Mesendoderm (in vitro differentiated cells): ENCODE measurements at regions not wholly inside any gene's neighbourhood (a gene's known extent, or its start where the extent isn't known, plus 50 kb on each side); places are given as distances from the start of the nearest gene placed in this dataset.
"Not testable (repeated sequence)": the region's sequence is repeated elsewhere in the genome, so short reads cannot be mapped to it uniquely, and the experiment has no call there.

ENCODE experiments used
- DNase-seq: peaks from one replicate; pipeline ENCODE4 v3.0.0; 2013
- H2AK5ac ChIP-seq: 2 replicates; pipeline ENCODE4 v1.6.1; 2013; ENCODE audit warnings: low read length, inconsistent platforms
- H2BK120ac ChIP-seq: 2 replicates; pipeline ENCODE4 v1.6.1; 2013; ENCODE audit warnings: low read depth, mild to moderate bottlenecking, low read length, moderate library complexity, mixed read lengths
- H2BK15ac ChIP-seq: replicated peaks from 2 replicates; pipeline ENCODE4 v1.6.1; 2013; ENCODE audit warnings: low read depth, mild to moderate bottlenecking, moderate library complexity
- H2BK5ac ChIP-seq: 2 replicates; pipeline ENCODE4 v1.6.1; 2013; ENCODE audit warnings: low read length, inconsistent platforms
- H3K18ac ChIP-seq: 2 replicates; pipeline ENCODE4 v1.6.1; 2013; ENCODE audit warnings: mild to moderate bottlenecking, low read length, mixed read lengths
- H3K23ac ChIP-seq: one replicate; pipeline ENCODE4 v1.6.1; 2013; ENCODE audit warnings: low read length
- H3K27ac ChIP-seq: 2 replicates; pipeline ENCODE4 v1.5.1; 2013; ENCODE audit warnings: low read depth, mild to moderate bottlenecking, inconsistent platforms, low read length, moderate library complexity
- H3K27me3 ChIP-seq: 2 replicates; pipeline ENCODE4 v1.6.1; 2013; ENCODE audit warnings: low read length, control low read depth, mild to moderate bottlenecking, inconsistent platforms; ENCODE audit not compliant: insufficient read depth, poor library complexity
- H3K36me3 ChIP-seq: 2 replicates; pipeline ENCODE4 v1.6.1; 2013; ENCODE audit warnings: low read length, inconsistent platforms; ENCODE audit not compliant: control insufficient read depth, insufficient read depth
- H3K4ac ChIP-seq: one replicate; pipeline ENCODE4 v1.6.1; 2013; ENCODE audit warnings: low read depth, mild to moderate bottlenecking, low read length, moderate library complexity
- H3K4me1 ChIP-seq: 2 replicates; pipeline ENCODE4 v1.6.1; 2013; ENCODE audit warnings: low read depth, low read length, inconsistent platforms; ENCODE audit not compliant: control insufficient read depth
- H3K4me2 ChIP-seq: 2 replicates; pipeline ENCODE4 v1.6.1; 2013; ENCODE audit warnings: low read length
- H3K4me3 ChIP-seq: 2 replicates; pipeline ENCODE4 v1.5.1; 2013; ENCODE audit warnings: mild to moderate bottlenecking, low read length
- H3K56ac ChIP-seq: one replicate; pipeline ENCODE4 v1.6.1; 2013; ENCODE audit warnings: low read length
- H3K79me1 ChIP-seq: 2 replicates; pipeline ENCODE4 v1.6.1; 2013; ENCODE audit warnings: low read length, inconsistent platforms
- H3K79me2 ChIP-seq: 2 replicates; pipeline ENCODE4 v1.6.1; 2013; ENCODE audit warnings: mild to moderate bottlenecking, low read length; ENCODE audit not compliant: control insufficient read depth, insufficient read depth
- H3K9ac ChIP-seq: 2 replicates; pipeline ENCODE4 v1.6.1; 2013; ENCODE audit warnings: low read length, inconsistent platforms
- H4K5ac ChIP-seq: one replicate; pipeline ENCODE4 v1.6.1; 2013; ENCODE audit warnings: low read length
- H4K8ac ChIP-seq: one replicate; pipeline ENCODE4 v1.6.1; 2013; ENCODE audit warnings: low read depth, mild to moderate bottlenecking, control low read depth, low read length, moderate library complexity
- WGBS: extraction: QIAGEN DNeasy Blood & Tissue Kit; methylation state at CpG from one replicate; pipeline ENCODE4 v1.1.7; 2013; ENCODE audit warnings: low lambda C conversion rate, missing lambda C conversion rate; ENCODE audit not compliant: insufficient coverage; ENCODE audit errors: extremely low coverage; 5-methylcytosine and 5-hydroxymethylcytosine counted together

GRCh38 chr20:26309720-26310119, 613.1 kb upstream of the ZNF337 start:
- not testable (repeated sequence) for H4K5ac ChIP-seq, H2AK5ac ChIP-seq, H3K27me3 ChIP-seq, H4K8ac ChIP-seq, H2BK15ac ChIP-seq, H3K36me3 ChIP-seq, H3K4ac ChIP-seq, DNase-seq, H3K79me1 ChIP-seq, H3K4me1 ChIP-seq, H2BK5ac ChIP-seq, H2BK120ac ChIP-seq, H3K27ac ChIP-seq, H3K4me2 ChIP-seq, H3K18ac ChIP-seq, H3K4me3 ChIP-seq, H3K56ac ChIP-seq, H3K23ac ChIP-seq, H3K79me2 ChIP-seq, H3K9ac ChIP-seq
- WGBS, result no CpG with 5 or more reads among the region's 3 CpGs

GRCh38 chr20:26308961-26309360, 612.3 kb upstream of the ZNF337 start:
- DNase-seq, result no peak
- Histone ChIP-seq H3K9ac (no peak overlapping the region), H2BK15ac (no peak overlapping the region)

GRCh38 chr20:26295006-26295405, 598.4 kb upstream of the ZNF337 start:
- Histone ChIP-seq H3K79me2 (no peaks in the 10 kb centered on the region), H3K23ac (no peak overlapping the region), H3K4ac (no peak overlapping the region), H3K9ac (no peak overlapping the region), H2BK15ac (no peak overlapping the region), H4K8ac (no peak overlapping the region), H3K79me1 (no peaks in the 10 kb centered on the region), H4K5ac (no peak overlapping the region), H3K27me3 (no peaks in the 10 kb centered on the region), H3K18ac (no peak overlapping the region), H3K4me3 (no peak overlapping the region), H2BK120ac (no peak overlapping the region), H3K27ac (no peak overlapping the region), H2BK5ac (no peak overlapping the region), H2AK5ac (no peak overlapping the region), H3K36me3 (no peaks in the 10 kb centered on the region), H3K56ac (no peak overlapping the region), H3K4me1 (no peaks in the 10 kb centered on the region), H3K4me2 (no peak overlapping the region)
- DNase-seq, result no peak
- WGBS, result no CpG with 5 or more reads among the region's 5 CpGs

More at GRCh38 chr20:26308961-26309360, 612.3 kb upstream of the ZNF337 start:
- Histone ChIP-seq H2AK5ac (no peak overlapping the region), H2BK120ac (no peak overlapping the region), H4K8ac (no peak overlapping the region), H3K36me3 (no peaks in the 10 kb centered on the region), H3K23ac (no peak overlapping the region), H3K79me2 (no peaks in the 10 kb centered on the region), H3K27ac (no peak overlapping the region), H2BK5ac (no peak overlapping the region), H3K79me1 (no peaks in the 10 kb centered on the region), H3K4ac (no peak overlapping the region), H3K4me1 (no peaks in the 10 kb centered on the region), H3K4me3 (no peak overlapping the region), H3K4me2 (no peak overlapping the region), H3K56ac (no peak overlapping the region), H3K18ac (no peak overlapping the region), H3K27me3 (no peaks in the 10 kb centered on the region), H4K5ac (no peak overlapping the region)
- no CpG with 5 or more reads among the region's 2 CpGs for WGBS

GRCh38 chr20:26288379-26289061, 591.9 kb upstream of the ZNF337 start:
- H3K79me2 ChIP-seq, H3K36me3 ChIP-seq, H4K5ac ChIP-seq, H3K23ac ChIP-seq, H3K4me2 ChIP-seq, H4K8ac ChIP-seq, H3K4me1 ChIP-seq, H3K27me3 ChIP-seq, H3K9ac ChIP-seq, DNase-seq, H2BK15ac ChIP-seq, H3K56ac ChIP-seq, H3K79me1 ChIP-seq, H3K4me3 ChIP-seq, H3K18ac ChIP-seq, H2AK5ac ChIP-seq, H3K4ac ChIP-seq, H2BK120ac ChIP-seq, H3K27ac ChIP-seq, H2BK5ac ChIP-seq: not testable (repeated sequence)
- no CpG with 5 or more reads among the region's 7 CpGs for WGBS

- no peak overlapping the region for H2BK15ac ChIP-seq
- H2BK5ac ChIP-seq, result no peak overlapping the region
- no peak overlapping the region for H3K23ac ChIP-seq
- H3K56ac ChIP-seq, result no peak overlapping the region
- no peak overlapping the region for H3K9ac ChIP-seq
- no peak overlapping the region for H3K18ac ChIP-seq
- H3K79me1 ChIP-seq, result no peaks in the 10 kb centered on the region
- no peak overlapping the region for H4K5ac ChIP-seq
- no peaks in the 10 kb centered on the region for H3K4me1 ChIP-seq
- no peak overlapping the region for H2AK5ac ChIP-seq
- no peak overlapping the region for H3K4ac ChIP-seq
- no peaks in the 10 kb centered on the region for H3K36me3 ChIP-seq
- H3K79me2 ChIP-seq, result no peaks in the 10 kb centered on the region
- no peaks in the 10 kb centered on the region for H3K27me3 ChIP-seq
- no peak overlapping the region for H3K4me2 ChIP-seq
- no peak for DNase-seq
- WGBS, result no CpG with 5 or more reads among the region's 5 CpGs
- H4K8ac ChIP-seq, result no peak overlapping the region
- no peak overlapping the region for H2BK120ac ChIP-seq
- no peak overlapping the region for H3K27ac ChIP-seq
- H3K4me3 ChIP-seq, result no peak overlapping the region
Observed at GRCh38 chr20:26279238-26279637, 582.6 kb upstream of the ZNF337 start.

- Histone ChIP-seq H4K5ac (no peak overlapping the region), H3K4ac (no peak overlapping the region), H3K4me3 (no peak overlapping the region), H2AK5ac (no peak overlapping the region), H3K23ac (no peak overlapping the region), H3K9ac (no peak overlapping the region), H3K18ac (no peak overlapping the region), H2BK5ac (no peak overlapping the region), H3K36me3 (no peaks in the 10 kb centered on the region), H3K4me2 (no peak overlapping the region), H4K8ac (no peak overlapping the region), H2BK120ac (no peak overlapping the region), H2BK15ac (no peak overlapping the region), H3K56ac (no peak overlapping the region), H3K27ac (no peak overlapping the region), H3K79me2 (no peaks in the 10 kb centered on the region), H3K4me1 (no peaks in the 10 kb centered on the region), H3K79me1 (no peaks in the 10 kb centered on the region), H3K27me3 (no peaks in the 10 kb centered on the region)
- no CpG with 5 or more reads among the region's 21 CpGs for WGBS
- DNase-seq, result no peak
Observed at GRCh38 chr20:26277339-26277738, 580.7 kb upstream of the ZNF337 start.
